ENCODE measurements at regions not wholly inside any gene's neighbourhood (a gene's known extent, or its start where the extent isn't known, plus 50 kb on each side); places are given as distances from the start of the nearest gene placed in this dataset.

DNA sequence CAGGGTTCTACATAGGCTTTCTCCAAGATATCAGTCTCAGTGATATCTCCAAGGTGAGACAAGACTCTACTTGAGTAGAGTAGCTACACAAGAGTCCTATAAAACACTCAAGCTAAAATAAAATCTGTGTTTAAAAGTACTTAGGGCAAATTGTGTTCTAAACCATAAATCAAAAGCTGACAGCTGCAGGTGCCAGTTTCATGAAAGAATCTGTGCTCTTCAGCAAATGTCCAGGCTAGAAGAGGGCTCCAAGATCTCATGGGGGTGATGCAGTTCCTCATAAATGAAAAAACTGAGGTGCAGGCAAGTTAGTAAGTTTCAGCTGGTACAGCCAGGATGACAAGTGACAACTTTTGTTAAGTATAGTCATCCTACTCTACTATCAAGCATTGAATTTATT, 142.8 kb upstream of the TNPO1 start:
- no peak for TF ChIP-seq IRF2 (CRISPR knock-in tag; IDR thresholded peaks at IDR 0.05)
- no peak for TF ChIP-seq HNRNPLL (IDR thresholded peaks at IDR 0.05; ENCODE audit: low read depth, low read length, poor library complexity, severe bottlenecking)
- TF ChIP-seq, protein P1, sequence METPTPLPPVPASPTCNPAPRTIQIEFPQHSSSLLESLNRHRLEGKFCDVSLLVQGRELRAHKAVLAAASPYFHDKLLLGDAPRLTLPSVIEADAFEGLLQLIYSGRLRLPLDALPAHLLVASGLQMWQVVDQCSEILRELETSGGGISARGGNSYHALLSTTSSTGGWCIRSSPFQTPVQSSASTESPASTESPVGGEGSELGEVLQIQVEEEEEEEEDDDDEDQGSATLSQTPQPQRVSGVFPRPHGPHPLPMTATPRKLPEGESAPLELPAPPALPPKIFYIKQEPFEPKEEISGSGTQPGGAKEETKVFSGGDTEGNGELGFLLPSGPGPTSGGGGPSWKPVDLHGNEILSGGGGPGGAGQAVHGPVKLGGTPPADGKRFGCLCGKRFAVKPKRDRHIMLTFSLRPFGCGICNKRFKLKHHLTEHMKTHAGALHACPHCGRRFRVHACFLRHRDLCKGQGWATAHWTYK (CRISPR knock-in tag; IDR thresholded peaks at IDR 0.05) = no peak
- TF ChIP-seq, protein P2, sequence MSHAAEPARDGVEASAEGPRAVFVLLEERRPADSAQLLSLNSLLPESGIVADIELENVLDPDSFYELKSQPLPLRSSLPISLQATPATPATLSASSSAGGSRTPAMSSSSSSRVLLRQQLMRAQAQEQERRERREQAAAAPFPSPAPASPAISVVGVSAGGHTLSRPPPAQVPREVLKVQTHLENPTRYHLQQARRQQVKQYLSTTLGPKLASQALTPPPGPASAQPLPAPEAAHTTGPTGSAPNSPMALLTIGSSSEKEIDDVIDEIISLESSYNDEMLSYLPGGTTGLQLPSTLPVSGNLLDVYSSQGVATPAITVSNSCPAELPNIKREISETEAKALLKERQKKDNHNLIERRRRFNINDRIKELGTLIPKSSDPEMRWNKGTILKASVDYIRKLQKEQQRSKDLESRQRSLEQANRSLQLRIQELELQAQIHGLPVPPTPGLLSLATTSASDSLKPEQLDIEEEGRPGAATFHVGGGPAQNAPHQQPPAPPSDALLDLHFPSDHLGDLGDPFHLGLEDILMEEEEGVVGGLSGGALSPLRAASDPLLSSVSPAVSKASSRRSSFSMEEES (CRISPR knock-in tag; IDR thresholded peaks at IDR 0.05) = no peak
- TF ChIP-seq, protein P3, sequence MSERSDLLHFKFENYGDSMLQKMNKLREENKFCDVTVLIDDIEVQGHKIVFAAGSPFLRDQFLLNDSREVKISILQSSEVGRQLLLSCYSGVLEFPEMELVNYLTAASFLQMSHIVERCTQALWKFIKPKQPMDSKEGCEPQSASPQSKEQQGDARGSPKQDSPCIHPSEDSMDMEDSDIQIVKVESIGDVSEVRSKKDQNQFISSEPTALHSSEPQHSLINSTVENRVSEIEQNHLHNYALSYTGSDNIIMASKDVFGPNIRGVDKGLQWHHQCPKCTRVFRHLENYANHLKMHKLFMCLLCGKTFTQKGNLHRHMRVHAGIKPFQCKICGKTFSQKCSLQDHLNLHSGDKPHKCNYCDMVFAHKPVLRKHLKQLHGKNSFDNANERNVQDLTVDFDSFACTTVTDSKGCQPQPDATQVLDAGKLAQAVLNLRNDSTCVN (CRISPR knock-in tag; IDR thresholded peaks at IDR 0.05) = no peak
- TF ChIP-seq TBL1XR1 (IDR thresholded peaks at IDR 0.05; ENCODE audit: low read length in 2 of 2) = no peak
- TF ChIP-seq SIN3A (IDR thresholded peaks at IDR 0.05; ENCODE audit: borderline replicate concordance in 2 of 2, control insufficient read depth in 1 of 2, low read depth in 2 of 2, low read length in 2 of 2) = no peak
- TF ChIP-seq ILK (tag; IDR thresholded peaks at IDR 0.05; ENCODE audit: borderline replicate concordance, low read depth) = no peak
- TF ChIP-seq GTF2A2 (tag; IDR thresholded peaks at IDR 0.05) = no peak
